HG02642 (cell line): ENCODE measurements at regions not wholly inside any gene's neighbourhood (a gene's known extent, or its start where the extent isn't known, plus 50 kb on each side); places are given as distances from the start of the nearest gene placed in this dataset.
"Not testable (repeated sequence)": the region's sequence is repeated elsewhere in the genome, so short reads cannot be mapped to it uniquely, and the experiment has no call there.

Experiments
- ATAC-seq: cut with Tn5 transposase; IDR thresholded peaks from one replicate; pipeline ENCODE4 v1.9.1; 2021; ENCODE audit warnings: mild to moderate bottlenecking; ENCODE audit not compliant: unreplicated experiment, poor library complexity

DNA sequence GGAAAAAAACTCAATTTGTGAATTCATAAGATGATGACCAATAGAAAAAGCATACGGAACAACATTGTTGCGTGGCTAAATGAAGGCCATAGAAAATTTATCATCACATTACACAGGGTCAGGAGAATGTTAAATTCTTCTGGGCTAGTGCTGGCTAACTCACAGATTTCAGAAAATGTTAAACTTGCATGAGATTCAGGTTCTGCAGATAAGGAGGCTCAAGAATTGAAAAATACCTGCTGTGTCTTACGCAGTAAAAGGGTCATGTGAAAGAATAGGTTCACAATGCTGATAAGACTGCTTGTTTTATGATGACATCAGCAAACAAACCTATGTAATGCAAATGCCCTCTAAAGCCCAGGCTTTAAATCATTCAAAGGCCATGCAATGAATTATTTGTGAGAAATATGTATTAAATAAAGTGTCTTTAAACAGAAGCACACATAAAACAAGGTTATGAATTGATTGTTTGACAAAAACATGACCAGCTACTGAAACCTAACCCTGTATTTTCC is 378.8 kb downstream of the USP25 start:
- ATAC-seq = no peak

DNA sequence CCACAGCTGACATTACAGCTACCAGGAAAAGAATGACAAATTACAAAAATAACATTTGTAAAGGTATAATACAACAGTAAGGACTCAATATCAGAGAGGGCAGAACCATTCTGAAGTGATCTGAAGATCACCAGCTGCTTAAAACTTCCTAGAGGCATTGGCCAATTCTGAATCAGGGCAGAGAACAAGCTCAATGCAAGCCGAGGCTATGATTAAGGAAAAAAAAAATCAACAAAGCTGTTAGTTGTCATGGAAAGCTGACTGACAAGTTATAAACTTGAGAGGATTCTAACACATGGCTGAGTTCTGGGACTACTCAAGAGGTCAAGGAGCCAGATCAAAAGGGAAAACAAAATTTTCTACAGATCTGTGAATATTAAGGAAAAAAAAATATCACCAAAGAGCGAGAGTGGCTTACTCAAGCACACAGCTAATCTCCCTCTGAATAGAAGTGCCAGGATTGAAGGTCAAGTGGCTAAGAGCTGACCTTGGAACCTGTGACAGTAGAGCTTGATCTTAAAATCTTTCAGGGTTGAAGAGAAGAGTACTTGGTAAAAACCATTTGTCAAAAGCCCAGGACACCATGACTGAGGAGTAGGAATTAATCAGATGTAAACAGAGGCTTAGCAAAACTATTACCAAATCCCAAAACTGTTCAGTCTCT is 383.4 kb downstream of the USP25 start:
- no peak for ATAC-seq

DNA sequence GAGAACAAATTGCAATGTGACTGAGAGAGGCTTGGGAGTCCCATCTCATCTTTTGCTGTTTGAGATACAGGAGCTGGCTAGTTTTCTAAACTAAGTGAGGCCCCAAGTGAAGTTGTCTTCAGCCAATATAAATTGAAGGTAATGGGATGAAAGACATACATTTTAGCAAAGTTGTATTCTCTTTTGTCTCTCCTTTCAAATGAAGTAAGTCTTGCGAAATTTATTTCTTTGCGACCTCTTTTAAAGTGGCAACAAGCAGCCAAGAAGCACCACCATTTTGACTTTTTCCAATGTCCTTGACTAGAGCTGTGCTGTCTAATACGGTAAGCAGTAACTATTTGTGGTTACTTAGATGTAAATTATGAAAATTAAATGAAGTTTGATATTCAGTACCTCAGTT is 385.7 kb downstream of the USP25 start:
- no peak for ATAC-seq

GRCh38 chr21:16116069-16116468 is 386.3 kb downstream of the USP25 start:
- ATAC-seq = no peak

DNA sequence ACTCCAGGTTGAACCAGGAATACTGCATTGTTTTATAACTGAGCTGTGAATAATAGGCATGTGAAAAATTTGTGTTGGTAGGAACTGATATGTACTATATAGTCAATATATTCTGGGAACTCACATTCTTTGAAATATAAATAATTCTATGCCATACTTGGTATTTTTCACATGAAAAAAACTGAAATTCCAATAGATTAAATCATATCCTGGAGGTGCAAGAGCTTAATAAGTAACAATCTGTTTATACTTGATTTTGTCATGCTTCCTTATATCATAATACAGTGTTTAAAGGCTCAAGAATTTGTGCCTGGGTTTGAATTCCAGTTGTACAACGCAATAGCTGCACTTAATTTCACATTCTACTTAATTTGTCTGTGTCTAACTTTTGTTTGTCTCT is 387.0 kb downstream of the USP25 start:
- no peak for ATAC-seq

- no peak for ATAC-seq
Measured at GRCh38 chr21:16117331-16117730, 387.5 kb downstream of the USP25 start.

GRCh38 chr21:16117851-16118590 is 388.2 kb downstream of the USP25 start:
- ATAC-seq = no peak

DNA sequence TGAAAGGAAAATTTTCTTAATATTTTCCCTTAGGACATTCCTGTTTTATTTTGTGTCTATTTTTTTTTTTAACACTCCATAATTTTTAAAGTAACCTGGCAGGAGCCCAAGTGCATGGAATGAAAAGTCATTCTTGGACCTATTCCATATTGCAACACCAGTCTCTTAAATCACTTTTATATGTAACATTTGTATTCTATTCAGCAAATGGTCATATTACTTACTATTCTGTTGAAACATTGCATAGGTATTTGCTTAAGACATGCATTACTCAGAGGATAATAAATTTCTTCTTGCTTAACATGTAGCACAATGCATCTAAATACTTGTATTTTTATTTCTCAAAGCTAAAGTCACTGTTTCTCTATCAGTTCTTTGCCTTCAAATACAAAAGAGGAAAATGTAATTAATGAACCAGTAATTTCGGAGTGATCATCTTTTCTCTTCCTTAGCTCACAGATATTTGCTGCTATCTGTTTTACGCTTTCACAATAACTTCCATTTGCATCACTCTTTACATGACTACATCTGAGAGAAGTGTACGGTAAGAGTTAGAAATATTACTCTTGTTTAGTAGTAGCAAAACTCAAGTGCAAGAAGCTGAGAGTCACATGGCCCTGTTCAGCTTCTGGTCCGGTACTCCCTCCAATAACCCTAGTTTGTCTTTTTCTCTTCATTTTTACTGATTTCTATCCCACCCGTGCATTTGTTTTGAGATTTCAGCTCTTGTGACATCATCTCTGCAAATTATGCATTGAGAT is 394.8 kb downstream of the USP25 start:
- ATAC-seq = no peak

- ATAC-seq = no peak
Measured at GRCh38 chr21:16125274-16125673, 395.5 kb downstream of the USP25 start.

DNA sequence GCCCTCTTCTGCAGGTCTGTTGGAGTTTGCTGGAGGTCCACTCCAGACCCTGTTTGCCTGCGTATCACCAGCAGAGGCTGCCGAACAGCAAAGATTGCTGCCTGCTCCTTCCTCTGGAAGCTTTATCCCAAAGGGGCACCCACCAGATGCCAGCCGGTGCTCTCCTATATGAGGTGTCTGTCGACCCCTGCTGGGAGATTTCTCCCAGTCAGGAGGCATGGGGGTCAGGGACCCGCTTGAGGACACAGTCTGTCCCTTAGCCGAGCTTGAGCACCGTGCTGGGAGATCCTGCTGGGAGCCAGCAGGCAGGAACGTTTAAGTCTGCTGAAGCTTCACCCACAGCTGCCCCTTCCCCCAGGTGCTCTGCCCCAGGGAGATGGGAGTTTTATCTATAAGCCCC is 402.7 kb downstream of the USP25 start:
- ATAC-seq = not testable (repeated sequence)

- no peak for ATAC-seq
Measured at GRCh38 chr21:16133248-16133647, 403.5 kb downstream of the USP25 start.

DNA sequence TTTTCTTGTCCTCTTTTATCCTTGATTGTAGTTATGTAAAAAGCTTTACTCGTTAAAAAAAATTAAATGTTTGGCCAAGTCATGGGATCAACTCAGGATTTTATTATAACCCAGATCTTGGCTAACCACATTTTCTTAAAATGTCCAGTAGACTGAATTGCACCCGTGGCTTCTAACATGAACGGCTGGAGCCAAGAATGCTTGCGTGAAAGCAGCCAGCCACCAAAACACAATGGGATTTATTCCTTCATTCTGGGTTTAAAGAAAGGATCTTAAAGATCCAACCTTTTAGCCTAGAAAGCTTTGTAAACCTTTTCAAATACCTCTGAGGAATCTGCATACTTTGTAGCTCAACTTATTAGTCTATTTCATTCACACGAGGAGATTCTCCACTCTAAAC is 404.4 kb downstream of the USP25 start:
- no peak for ATAC-seq

DNA sequence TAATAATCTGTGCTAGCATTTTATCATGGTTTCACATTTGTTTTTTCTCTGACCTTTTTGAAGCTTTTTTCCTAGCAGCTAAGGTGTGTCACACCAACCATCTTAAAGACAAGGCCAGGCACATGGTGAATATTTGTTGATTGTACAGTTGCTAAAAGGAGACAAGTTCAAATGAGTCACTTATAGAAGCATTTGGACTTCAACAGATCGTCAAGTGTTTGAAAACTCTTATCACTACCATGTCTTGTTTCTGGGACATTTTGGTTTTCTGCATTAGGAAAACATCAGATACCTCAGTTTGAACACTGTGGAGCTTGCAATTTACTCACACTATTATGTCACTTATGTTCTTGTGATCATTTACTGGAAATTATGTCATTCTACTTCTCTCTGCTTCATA is 407.3 kb downstream of the USP25 start:
- no peak for ATAC-seq

DNA sequence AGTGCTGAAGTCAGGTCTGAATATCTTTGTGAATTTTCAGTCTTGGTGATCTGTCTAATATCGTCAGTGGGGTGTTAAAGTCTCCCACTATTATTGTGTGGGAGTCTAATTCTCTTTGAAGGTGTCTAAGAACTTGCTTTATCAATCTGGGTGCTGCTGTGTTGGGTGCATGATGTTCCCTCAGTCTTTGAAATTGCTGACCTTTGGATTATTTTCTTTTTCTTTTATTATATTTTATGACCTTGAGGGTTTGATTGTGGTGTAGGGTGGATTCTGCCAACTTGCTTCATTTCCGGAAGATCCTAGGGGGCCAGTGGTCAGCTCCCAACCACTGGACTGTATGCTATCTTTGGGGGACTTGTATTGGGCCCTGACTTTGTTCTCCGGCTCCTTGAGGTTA is 415.3 kb downstream of the USP25 start:
- no peak for ATAC-seq

DNA sequence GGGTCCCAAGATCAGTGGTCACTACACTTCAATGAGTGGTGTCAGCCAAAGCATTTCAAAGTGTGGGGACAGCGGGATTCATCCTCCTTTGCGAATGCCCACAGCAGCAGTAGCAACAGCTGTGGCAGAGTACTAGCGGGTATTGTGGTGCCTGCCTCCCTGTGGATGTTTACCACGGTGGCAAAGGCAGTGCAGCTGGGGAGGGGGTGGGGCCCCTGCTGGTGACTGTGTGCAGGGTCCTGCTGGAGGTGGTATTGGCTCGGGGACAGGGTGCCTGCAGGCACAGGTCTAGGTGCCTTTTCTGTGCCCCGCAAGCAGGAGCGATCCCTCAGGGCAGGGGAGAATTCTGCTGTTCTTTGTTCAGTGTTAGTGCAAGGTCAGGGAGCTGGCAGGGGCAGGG is 415.7 kb downstream of the USP25 start:
- ATAC-seq = no peak

DNA sequence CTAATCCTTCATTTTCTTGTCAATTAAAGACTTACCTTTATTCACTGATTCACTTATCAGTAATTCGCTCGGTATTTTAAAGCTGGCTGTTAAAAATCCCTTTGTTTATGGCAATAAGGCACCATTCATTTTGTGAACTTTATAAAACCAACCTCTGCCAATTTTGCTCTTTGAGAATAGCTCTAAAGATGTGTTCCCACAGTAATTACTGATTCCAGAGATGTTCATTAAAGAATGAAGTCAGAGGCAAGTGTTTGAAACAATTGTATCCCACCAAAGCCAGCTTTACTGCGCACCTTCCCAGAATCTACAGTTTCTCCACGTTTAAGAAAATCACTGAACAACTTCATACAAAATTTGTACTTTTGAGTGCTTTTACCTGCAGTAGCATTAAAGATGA is 424.5 kb downstream of the USP25 start:
- no peak for ATAC-seq

- ATAC-seq = no peak
Measured at GRCh38 chr21:16154951-16155635, 425.3 kb downstream of the USP25 start.

DNA sequence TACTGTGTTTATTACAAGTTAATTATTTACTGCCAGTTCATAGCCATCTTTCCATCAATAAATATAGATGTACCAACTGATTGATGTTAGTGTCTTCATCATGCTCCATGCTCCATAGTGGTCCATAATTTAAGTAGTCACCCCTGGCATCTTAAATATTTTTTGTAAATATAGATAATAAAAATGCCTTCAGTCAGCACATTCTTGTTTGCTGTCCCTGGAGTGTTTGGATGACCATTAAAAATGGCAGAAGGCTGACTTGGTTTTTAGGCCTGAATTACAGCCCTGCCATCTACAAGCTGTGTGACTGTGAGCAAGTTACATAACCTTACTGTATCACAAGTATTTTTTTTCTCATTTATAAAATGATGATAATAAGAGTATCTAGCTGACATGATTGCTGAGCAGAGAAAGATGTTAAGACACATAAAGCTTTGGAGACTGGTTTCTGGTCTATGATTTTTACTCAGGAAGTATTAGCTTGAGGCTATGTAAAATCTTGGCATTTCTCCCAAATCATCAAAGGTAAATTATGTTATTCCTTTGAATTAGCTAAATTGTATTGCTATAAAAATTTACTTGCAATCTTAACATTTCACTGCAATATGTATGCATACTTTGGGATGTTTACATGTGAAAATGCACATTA is 427.2 kb downstream of the USP25 start:
- ATAC-seq = no peak

GRCh38 chr21:16159213-16159970 is 429.6 kb downstream of the USP25 start:
- no peak for ATAC-seq
